Caki2 (cell line): ENCODE measurements at regions not wholly inside any gene's neighbourhood (a gene's known extent, or its start where the extent isn't known, plus 50 kb on each side); places are given as distances from the start of the nearest gene placed in this dataset.

Experiments used
- DNase-seq: peaks from one replicate; pipeline ENCODE4 v3.0.0-alpha.2; 2015; ENCODE audit warnings: low read depth
- in situ Hi-C: cut with HindIII; loops from 2 replicates; pipeline ENCODE4 v1.10.0; 2016; ENCODE audit warnings: low sequenced_read_pairs, low pct_unique_long_range_greater_than_20kb, mixed read lengths

DNA sequence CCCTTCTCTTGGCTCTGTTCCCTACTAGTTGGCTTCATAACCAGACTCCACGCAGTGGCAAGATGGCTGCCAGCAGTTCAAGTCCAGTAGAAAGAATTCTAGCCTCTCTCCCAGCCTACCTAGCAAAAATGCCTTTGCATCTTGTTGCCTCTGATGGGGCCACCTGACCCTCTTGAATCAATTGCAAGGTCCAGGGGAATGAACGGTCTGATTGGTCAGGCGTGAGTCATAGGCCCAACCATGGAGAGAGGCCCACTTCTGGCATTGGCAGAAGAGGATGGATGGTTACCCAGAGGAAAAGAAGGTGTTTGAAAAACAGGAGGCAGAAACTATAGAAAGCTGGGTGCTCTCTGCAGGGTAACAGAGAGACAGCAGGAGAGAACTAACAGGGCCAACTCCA lies 622.6 kb downstream of the CCDC171 start:
- no peak for DNase-seq
- in situ Hi-C loops, result no loop called here

DNA sequence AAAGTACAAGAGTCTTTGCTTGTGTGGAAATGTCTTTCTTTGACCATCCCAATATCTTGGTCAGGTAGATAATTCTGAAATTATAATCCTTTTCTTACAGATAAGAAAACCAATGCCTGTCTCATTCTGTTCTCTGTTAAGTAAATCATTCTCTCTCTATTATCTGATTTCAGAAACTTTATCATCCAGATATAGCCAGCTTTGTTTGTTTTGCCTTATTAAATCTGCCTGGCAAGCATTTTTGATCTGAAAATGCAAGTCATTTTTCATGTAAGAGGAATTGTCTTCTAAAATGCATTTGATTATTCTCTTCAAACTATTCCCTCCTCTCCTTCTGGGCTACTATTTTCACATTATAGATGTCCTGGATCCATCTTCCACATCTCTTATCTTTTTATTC lies 625.5 kb downstream of the CCDC171 start:
- in situ Hi-C loops, result no loop called here

DNA sequence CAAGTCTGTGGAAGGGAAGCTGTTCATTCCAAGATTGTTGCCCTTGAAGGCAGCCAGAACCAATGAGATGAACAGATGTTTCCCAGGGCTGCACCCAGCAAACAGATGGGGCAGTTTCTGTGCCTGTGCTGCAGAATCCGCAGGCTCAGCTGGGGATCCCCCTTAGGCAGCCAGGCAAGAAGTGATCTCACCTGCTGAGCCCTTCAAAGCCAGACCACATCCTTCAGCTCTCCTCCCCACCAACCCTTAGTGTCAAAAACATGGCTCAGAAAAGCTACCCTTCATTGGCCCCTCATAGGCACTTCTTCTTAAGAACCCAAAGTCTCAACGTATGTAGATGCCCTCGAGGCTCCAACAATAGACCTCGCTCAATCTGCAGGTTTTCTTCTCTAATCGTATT lies 626.7 kb downstream of the CCDC171 start:
- no peak for DNase-seq
- in situ Hi-C loops, result no loop called here

More for the DNA sequence above, 625.5 kb downstream of the CCDC171 start:
- no peak for DNase-seq

DNA sequence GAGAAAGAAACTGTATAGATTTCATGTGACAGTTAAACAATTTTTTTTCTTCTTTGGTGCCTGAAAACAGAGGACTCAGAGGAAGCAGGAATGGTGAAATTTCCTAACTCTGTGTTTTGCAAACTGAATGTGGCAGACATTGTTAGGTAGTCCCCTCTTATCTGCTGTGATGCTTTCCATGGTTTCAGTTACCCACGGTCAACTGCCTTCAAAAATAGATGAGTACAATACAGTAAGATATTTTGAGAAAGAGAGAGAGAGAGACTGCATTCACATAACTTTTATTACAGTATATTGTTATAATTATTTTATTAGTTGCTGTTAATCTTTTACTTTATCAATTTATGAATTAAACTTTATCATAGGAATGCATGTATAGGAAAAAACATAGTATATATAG lies 627.2 kb downstream of the CCDC171 start:
- no peak for DNase-seq
- in situ Hi-C loops, result no loop called here

DNA sequence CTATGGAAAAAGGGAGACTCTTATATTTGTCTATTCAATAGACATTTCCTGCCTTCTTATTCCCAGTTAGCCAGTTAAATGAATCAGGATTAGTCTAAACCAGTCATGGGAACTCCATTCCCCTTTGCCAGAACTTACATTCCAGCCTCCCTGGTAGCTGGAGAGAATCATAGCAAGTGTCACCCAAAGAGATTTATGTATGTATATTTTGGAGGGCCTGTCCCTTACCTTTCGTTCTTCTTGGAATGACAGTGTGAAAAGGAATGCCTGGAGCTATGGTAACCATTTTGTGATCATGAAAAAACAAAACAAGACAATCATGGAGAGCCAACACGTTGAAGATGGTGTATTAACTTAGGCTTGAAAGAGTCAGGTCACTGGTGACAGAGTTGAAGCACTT lies 627.7 kb downstream of the CCDC171 start:
- peak; percentile 72 for DNase-seq
- in situ Hi-C loops, result no loop called here

DNA sequence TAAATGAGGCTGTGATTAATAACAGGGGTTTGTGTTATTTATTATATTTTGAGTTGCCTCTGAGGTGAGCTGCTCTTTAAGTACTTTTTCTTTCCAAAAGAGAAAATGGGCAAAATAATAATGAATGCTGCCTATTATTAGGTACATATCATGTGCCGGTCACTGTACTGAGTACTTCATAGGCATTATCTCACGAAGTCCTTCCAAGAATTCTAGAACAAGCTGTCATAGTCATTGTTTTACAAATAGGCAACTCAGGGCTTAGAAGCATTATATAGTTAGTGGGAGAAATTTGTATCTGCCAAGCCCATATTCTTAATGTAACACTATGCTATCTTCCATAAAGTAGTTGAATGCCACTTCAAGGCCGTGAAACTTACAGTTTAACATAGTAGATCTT lies 628.7 kb downstream of the CCDC171 start:
- no peak for DNase-seq
- in situ Hi-C loops, result no loop called here

DNA sequence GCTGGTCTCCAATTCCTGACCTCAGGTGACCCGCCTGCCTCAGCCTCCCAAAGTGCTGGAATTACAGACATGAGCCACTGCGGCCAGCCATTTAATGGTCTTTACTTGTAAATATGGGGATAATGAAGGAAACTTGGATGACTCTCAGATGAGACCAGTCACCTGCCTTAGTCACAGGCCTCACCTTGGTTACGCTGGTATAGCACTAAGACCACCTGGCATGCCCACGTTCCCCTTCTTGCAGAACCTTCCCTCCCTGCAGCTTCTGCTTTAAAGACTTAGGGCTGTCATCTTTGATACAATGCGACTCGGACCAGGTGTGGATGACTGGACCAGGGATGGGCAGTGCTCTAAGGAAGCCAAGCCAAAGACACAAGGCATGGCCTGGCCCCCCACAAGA lies 629.9 kb downstream of the CCDC171 start:
- DNase-seq, result no peak
- in situ Hi-C loops, result no loop called here

DNA sequence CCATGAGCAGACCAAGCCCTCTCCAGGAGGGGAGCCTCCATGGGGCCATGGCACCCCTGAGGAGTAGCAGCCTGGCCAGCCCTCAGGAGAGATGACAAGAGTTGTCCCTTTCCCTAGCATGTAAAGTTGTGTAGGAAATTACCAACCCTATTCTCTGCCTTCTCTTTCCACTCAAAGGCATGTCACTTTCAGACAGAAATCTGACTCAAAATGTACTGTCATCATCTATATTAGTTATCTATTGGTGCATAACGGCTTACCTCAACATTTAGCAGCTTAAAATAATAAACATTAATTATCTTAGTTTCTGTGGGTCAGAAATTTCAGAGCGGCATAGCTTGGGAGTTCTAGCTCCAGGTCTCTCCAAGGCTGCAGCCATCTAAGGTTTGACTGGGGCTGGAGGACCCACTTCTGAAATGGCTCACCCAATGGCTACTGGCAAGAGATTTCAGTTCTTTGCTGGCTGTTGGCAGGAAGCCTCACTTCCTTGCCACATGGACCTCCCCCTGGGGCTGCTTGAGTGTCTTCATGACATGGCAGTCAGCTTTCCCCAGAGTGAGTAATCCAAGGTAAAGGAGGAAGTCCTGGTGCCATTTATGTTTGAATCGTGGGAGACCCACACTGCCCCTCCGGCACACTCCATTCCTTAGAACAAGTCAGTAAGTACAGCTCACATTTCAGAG lies 632.3 kb downstream of the CCDC171 start:
- DNase-seq, result peak; percentile 27
- in situ Hi-C loops, result no loop called here

DNA sequence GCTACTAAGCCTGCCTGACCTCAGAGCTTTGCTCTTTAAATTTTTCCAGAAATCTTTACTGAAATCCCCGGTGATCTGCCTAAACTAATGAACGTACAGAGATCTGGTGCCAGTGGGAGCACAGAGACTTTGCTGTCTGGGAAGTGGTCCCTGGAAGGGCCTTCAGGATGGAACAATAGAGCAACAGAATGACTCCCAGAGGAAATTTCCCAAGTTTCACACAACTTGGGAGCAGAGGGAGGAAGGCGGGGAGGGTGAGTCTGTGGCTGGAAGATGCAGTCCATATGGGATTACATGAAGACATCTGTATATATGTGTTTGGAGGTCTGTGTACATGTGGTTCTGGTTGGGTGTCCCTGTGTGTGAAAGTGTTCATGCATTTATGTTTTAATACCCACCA lies 638.3 kb downstream of the CCDC171 start:
- no peak for DNase-seq
- in situ Hi-C loops, result no loop called here

DNA sequence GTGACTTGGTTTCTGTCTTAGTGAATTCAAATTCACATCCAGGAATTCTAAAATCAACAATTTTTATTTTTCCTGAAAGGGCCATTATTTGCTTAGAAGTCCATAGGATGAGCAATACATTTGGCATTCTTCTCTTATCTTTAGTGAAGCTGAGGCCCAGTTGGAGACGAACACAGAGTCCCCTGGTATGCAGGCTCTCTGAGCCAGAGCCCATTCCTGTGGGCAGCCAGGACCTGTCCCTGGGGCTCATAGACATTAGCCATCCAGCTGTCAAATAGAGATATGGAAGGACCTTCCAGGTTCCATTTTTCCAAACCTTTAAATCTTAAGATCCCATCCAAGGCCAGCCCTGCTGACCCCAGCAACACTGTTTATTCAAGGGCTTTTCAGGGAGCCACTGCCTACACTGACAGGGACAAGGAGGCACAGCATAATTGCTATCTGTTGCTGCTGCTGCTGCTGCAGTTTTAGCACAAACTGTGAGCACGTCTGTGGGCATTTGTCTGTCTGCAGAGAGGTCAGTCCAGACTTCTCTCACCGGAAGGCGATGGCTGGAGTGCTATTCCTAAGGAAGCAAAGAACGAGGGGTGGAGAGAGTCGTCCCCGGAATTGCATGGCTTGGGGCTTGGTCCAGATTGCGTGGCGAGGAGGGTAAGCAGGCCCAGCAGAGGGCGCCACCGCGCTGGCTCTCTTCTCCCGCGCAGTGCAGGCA lies 639.0 kb downstream of the CCDC171 start:
- peak; percentile 67 for DNase-seq
- in situ Hi-C loops, result no loop called here

DNA sequence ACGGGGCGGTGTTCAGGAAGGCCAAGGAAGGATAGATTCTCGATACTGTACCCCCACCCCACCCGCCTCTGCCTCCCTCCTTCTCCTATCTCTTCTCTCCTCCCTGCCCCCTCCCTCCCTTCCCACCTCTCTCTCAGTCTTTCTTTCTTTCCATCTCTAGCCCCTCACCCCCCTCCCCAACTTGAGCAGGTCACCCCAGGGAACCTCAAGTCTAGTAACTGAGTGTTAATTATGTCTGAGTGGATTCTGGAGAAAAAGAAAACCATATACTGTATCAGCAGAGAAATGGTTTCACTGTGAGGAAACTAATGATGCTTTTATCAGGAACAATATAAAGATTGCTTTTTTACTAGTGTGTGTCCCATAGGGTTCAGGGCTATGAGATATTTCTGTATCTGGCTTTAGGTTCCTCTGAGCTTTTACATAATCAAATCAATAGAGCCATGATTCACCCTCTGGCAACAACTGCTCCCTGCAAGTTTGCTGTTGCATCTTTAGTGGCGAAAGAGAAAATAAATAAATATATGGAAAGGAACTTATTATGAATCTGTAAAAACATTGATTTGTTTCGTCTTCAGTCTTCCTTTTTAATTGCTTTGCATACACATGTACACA lies 639.7 kb downstream of the CCDC171 start:
- DNase-seq, result no peak
- in situ Hi-C loops, result no loop called here

DNA sequence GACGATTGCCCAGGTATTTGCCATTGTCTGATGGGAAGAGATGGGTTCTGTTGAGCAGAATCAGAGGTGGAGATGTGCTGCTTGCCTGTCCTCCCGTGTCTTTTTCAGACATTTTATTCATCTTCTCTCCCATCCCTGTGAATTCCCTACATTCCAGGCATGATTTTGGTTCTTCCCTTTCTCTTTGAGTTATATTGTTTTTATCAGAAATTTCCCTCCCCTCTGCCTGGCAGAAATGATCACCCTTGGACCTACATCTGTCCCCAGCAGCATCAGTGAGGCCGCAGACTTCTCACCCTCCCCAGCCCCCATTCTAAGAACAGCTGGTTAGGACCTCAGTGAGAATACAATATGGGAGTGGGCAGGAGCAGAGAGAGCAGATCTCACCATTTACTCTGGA lies 640.2 kb downstream of the CCDC171 start:
- in situ Hi-C loops, result no loop called here
- no peak for DNase-seq

DNA sequence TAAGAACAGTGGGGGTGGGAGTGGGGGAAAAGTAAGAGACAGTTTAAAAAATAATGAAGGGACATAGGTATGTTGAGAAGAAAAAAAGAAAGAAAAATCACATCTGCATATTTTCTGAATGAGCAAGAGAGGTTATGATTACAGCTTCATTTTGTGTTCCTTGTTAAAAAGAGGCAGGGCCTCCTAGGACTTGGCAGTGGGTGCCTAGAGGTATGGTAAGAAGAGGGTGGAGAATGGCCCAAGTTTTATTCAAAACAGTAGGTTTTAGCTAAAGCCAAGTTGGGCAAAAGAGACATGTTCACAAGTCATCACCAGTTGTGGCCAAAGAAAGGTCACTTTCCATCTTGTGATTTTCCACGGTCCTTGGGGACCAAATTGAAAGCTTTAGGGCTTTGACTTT lies 643.4 kb downstream of the CCDC171 start:
- in situ Hi-C loops, result no loop called here
- no peak for DNase-seq

DNA sequence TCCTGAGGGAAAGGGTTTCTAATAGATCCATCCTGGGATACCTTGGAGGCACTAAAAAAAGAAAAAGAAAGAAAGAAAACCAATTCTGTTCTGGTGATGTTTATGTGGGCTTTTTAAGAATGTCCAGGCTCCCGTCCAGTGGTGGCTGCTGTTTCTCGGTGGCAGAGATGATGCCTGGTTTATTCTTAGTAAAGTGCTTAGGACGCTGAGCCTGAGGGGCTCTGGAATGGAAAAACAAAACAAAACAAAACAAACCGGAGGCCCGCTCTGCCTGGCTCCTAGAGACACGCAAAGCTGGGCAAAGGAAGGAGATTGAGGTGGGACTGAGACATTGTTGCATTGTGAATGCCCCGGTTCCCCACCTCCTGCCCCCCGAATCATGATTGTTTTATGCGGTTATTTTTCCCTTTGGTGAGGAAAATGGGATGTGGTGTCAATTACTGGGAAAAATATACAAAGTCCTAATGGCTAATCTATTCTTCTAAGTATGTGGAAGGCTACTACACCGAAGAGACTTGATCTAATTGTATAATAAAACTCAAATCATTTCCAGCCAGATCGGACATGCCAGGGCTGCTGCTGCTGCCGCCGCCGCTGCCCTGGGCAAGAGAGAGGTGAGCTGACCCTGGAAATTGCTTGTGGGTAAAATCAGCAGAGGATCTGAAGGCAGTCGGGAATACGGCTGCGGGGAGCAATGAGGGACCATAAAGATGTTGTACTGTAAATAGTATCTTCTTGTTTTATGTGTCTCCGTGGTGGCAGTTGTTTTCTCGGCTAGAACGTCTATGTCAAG lies 644.9 kb downstream of the CCDC171 start:
- in situ Hi-C loops, result no loop called here
- no peak for DNase-seq

DNA sequence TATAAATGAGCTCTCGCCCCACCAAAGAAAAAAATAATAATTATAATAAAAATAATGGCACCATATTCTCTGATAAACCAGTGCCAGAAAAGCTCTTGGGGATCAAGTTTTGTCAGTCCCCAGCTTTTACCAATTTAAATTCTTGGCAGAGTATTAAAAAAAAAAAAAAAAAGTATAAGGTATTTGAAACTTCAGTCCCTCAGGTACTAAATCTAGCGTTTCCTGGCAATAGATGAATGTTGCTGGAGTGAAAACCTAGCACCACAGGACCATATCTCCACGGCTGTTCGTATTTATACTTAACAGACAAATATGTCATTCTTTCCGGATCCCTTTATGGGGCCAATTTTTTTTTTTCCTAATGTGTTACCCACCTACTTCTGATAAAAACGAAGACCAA lies 646.2 kb downstream of the CCDC171 start:
- in situ Hi-C loops, result no loop called here
- DNase-seq, result no peak

DNA sequence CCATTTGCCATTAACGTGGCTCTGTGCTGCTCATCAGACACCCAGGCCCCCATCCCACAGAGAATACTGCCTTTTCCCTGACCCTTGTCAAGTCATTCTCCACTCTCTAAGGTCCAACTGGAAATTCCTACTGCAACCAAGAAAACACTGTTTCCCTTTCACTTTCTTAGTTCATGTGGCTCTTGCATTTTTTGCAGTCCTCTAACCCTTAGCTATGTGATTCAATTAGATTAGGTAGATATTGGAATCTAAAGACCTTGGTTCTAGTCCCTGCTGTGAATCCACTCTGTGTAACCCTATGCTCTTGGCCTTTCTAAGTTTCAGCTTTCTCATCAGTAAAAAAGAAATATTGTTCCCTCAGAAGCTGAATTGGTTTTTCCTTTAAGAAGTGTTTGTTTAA lies 649.4 kb downstream of the CCDC171 start:
- in situ Hi-C loops, result no loop called here
- DNase-seq, result no peak

DNA sequence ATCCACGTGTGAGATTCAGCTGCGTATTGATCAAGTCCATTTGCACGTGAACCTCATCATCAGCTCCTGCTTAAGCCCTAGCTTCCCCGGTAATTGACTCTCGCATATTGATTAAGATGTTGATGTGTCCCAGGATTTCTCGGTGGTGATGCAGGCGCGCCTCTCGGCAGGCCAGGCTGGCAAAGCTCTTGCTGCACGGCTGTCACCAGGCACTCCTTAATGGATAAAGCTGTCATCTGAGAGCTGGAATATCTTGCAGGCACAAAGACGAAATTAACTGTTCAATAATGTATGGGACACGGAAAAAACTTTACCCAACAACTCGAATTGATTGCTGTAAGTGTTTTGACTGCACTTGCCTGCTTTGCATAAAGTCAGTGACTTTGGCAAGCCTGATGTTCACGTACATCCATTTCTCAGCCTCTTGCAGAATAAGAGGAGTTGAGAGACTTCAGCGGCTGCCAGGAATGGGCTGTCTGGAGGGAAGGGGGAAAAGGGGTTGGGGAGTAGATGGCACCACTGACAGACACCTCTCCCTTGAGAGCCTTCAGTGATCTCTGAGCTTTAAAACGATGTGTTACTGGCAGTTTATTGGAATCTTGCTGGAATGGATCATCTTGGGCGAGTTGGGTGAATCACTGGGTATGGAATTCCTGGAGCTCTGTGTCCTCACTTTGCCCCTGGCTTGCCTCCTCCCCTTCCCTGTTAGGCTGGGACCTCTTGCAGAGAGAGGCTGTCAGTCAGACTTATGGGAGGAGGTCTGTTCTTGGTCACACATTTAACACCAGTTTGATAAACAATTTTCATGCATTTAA lies 650.3 kb downstream of the CCDC171 start:
- peak; percentile 76 for DNase-seq

More for the DNA sequence above, 650.3 kb downstream of the CCDC171 start:
- in situ Hi-C loops, result no loop called here
